ENCODE measurements at regions not wholly inside any gene's neighbourhood (a gene's known extent, or its start where the extent isn't known, plus 50 kb on each side); places are given as distances from the start of the nearest gene placed in this dataset.
"Not testable (repeated sequence)": the region's sequence is repeated elsewhere in the genome, so short reads cannot be mapped to it uniquely, and the experiment has no call there.

DNA sequence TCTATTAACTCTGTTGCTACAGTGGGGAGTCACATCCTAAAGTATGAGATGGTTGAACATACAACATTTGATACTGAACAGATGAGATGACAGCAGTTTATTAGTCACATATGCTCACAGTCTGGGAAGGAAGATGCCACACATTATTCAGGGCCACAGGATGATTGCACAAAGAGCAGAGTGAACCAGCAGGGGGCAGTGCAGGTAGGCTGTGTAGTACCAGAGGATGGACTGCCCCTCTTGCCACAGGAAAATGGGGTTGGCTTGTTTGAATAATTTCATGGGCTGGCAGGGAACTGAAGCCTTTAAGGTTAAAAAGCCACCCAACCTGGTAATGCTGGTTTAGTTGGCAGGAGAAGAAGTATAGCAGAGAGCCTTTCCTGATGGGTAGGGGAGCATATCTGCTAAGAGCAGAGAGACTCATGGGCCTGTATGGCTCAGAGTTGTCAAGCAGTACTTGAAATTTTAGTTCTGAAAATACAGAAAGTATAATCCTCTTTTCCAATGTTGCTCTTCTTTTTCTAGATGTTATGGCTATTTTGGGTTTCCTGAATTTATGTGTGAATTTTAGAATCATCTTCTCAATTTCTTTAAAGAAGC lies 180.4 kb upstream of the B3GAT1 start:
- peak in 1 of 2 donors; percentile 34 for DNase-seq
- H3K4me3 ChIP-seq (ENCODE audit: low read length in 2 of 2), result no peak overlapping the region
- H3K9me3 ChIP-seq (ENCODE audit: control insufficient read depth, low read length), result peaks cover 2% of the 10 kb centered on the region
- no peaks in the 10 kb centered on the region for H3K27me3 ChIP-seq (ENCODE audit: control insufficient read depth in 1 of 2, insufficient read depth in 2 of 2, low read length in 1 of 2)
- H3K27ac ChIP-seq (ENCODE audit: low read depth in 1 of 2, low read length in 2 of 2), result no peak overlapping the region
- intact Hi-C loops (cut with DNase I), result no loop called here
- no peaks in the 10 kb centered on the region for H3K36me3 ChIP-seq (ENCODE audit: control insufficient read depth in 1 of 2, insufficient read depth in 2 of 2, low read length in 1 of 2)
- H3K4me1 ChIP-seq (ENCODE audit: control insufficient read depth in 1 of 2, insufficient read depth in 2 of 2, low read length in 2 of 2), result no peaks in the 10 kb centered on the region
- ATAC-seq (ENCODE audit: low FRiP score), result no peak

- Histone ChIP-seq H3K36me3 (ENCODE audit: control insufficient read depth in 1 of 2, insufficient read depth in 2 of 2, low read length in 1 of 2) (no peaks in the 10 kb centered on the region), H3K4me1 (ENCODE audit: control insufficient read depth in 1 of 2, insufficient read depth in 2 of 2, low read length in 2 of 2) (no peaks in the 10 kb centered on the region), H3K9me3 (ENCODE audit: control insufficient read depth, low read length) (peaks cover 2% of the 10 kb centered on the region), H3K27me3 (ENCODE audit: control insufficient read depth in 1 of 2, insufficient read depth in 2 of 2, low read length in 1 of 2) (no peaks in the 10 kb centered on the region), H3K27ac (ENCODE audit: low read depth in 1 of 2, low read length in 2 of 2) (no peak overlapping the region), H3K4me3 (ENCODE audit: low read length in 2 of 2) (no peak overlapping the region)
- intact Hi-C loops (cut with DNase I), result no loop called here
- 57 to 60% methylated on average over 3 of the region's 3 CpGs for WGBS, 2 donors
- DNase-seq (no peak), ATAC-seq (ENCODE audit: low FRiP score) (no peak)
These were observed 179.3 kb upstream of the B3GAT1 start for GRCh38 chr11:134591338-134591737.

DNA sequence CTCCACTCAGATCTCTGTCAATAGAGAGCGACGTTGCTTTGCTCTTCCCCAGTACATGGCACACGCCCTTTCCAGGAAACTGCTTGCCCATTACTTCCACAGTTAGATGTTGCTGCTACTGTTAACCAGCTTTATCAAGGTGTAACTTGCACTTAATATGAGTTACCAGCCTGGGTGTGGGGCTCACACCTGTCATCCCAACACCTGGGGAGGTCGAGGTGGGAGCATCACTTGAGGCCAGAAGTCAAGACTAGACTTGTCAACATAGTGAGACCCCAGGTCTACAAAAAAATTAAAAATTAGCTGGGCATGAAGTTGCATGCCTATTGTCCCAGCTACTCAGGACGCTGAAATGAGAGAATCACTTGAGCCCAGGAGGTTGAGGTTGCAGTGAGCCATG lies 177.1 kb upstream of the B3GAT1 start:
- Histone ChIP-seq H3K27me3 (ENCODE audit: control insufficient read depth in 1 of 2, insufficient read depth in 2 of 2, low read length in 1 of 2) (no peaks in the 10 kb centered on the region), H3K9me3 (ENCODE audit: control insufficient read depth, low read length) (peaks cover 2% of the 10 kb centered on the region), H3K4me3 (ENCODE audit: low read length in 2 of 2) (no peak overlapping the region), H3K4me1 (ENCODE audit: control insufficient read depth in 1 of 2, insufficient read depth in 2 of 2, low read length in 2 of 2) (no peaks in the 10 kb centered on the region), H3K27ac (ENCODE audit: low read depth in 1 of 2, low read length in 2 of 2) (no peak overlapping the region), H3K36me3 (ENCODE audit: control insufficient read depth in 1 of 2, insufficient read depth in 2 of 2, low read length in 1 of 2) (no peaks in the 10 kb centered on the region)
- WGBS, 2 donors, result 67 to 75% methylated on average over 5 of the region's 5 CpGs
- no peak for ATAC-seq (ENCODE audit: low FRiP score)
- intact Hi-C loops (cut with DNase I), result no loop called here
- DNase-seq, result no peak

- H3K27ac ChIP-seq (ENCODE audit: low read depth in 1 of 2, low read length in 2 of 2); H3K9me3 ChIP-seq (ENCODE audit: control insufficient read depth, low read length); H3K36me3 ChIP-seq (ENCODE audit: control insufficient read depth in 1 of 2, insufficient read depth in 2 of 2, low read length in 1 of 2); ATAC-seq (ENCODE audit: low FRiP score); H3K27me3 ChIP-seq (ENCODE audit: control insufficient read depth in 1 of 2, insufficient read depth in 2 of 2, low read length in 1 of 2); H3K4me3 ChIP-seq (ENCODE audit: low read length in 2 of 2); H3K4me1 ChIP-seq (ENCODE audit: control insufficient read depth in 1 of 2, insufficient read depth in 2 of 2, low read length in 2 of 2); intact Hi-C loops (cut with DNase I); DNase-seq: not testable (repeated sequence)
- WGBS, 2 donors, result 78 to 85% methylated on average over 20 of the region's 20 CpGs
These were observed 176.5 kb upstream of the B3GAT1 start for GRCh38 chr11:134588460-134589110.

DNA sequence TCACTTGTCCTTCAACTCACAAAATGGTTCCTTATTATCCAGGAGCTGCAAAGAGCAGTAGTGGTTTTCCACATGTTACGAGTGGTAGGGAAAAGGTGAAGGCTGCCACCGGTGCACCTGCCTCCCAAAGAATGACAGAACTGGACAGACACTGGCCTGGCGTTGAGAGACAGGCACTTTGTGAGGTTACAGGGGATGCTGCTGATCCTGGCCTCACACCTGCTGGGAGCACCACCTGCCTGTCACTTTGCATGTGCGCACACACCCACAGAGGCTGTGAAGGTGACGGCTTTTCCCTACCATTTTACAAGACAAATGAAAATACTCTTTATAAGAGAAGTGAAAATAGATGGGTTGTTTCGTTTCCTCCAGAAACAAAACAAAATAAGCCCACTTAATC lies 175.3 kb upstream of the B3GAT1 start:
- intact Hi-C loops (cut with DNase I), result no loop called here
- no peak overlapping the region for H3K27ac ChIP-seq (ENCODE audit: low read depth in 1 of 2, low read length in 2 of 2)
- ATAC-seq (ENCODE audit: low FRiP score) (no peak), DNase-seq (peak in 1 of 2 donors; percentile 12)
- no peak overlapping the region for H3K4me3 ChIP-seq (ENCODE audit: low read length in 2 of 2)
- no peaks in the 10 kb centered on the region for H3K36me3 ChIP-seq (ENCODE audit: control insufficient read depth in 1 of 2, insufficient read depth in 2 of 2, low read length in 1 of 2)
- WGBS, 2 donors, result 71 to 72% methylated on average over 6 of the region's 6 CpGs
- peaks cover under 1% of the 10 kb centered on the region for H3K9me3 ChIP-seq (ENCODE audit: control insufficient read depth, low read length)
- H3K27me3 ChIP-seq (ENCODE audit: control insufficient read depth in 1 of 2, insufficient read depth in 2 of 2, low read length in 1 of 2), result no peaks in the 10 kb centered on the region
- H3K4me1 ChIP-seq (ENCODE audit: control insufficient read depth in 1 of 2, insufficient read depth in 2 of 2, low read length in 2 of 2), result no peaks in the 10 kb centered on the region

DNA sequence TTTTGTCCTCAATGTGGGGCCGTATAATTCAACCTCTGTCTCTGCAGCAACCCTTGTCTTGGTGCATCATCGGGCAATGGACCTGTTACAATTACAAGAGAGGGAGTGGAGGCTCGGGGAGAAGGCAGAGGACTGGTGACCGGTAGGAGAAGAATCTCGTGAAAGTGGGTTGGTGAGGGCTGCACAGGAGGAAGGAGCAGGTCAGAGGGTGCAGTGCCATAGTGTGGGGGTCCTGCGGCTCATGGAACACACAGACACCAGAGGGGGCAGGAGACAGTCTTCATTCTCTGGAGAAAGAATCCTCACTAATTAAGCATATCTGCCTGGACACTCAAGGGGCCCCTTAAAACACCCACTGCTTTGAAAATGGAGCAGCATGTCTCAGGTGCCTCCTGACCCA lies 174.7 kb upstream of the B3GAT1 start:
- no peaks in the 10 kb centered on the region for H3K27me3 ChIP-seq (ENCODE audit: control insufficient read depth in 1 of 2, insufficient read depth in 2 of 2, low read length in 1 of 2)
- H3K4me1 ChIP-seq (ENCODE audit: control insufficient read depth in 1 of 2, insufficient read depth in 2 of 2, low read length in 2 of 2), result no peaks in the 10 kb centered on the region
- intact Hi-C loops (cut with DNase I), result no loop called here
- WGBS, 2 donors, result 81 to 87% methylated on average over 6 of the region's 6 CpGs
- no peak overlapping the region for H3K27ac ChIP-seq (ENCODE audit: low read depth in 1 of 2, low read length in 2 of 2)
- H3K4me3 ChIP-seq (ENCODE audit: low read length in 2 of 2), result no peak overlapping the region
- DNase-seq, result peak in 1 of 2 donors; percentile 13
- ATAC-seq (ENCODE audit: low FRiP score), result no peak
- H3K36me3 ChIP-seq (ENCODE audit: control insufficient read depth in 1 of 2, insufficient read depth in 2 of 2, low read length in 1 of 2), result no peaks in the 10 kb centered on the region
- H3K9me3 ChIP-seq (ENCODE audit: control insufficient read depth, low read length), result no peaks in the 10 kb centered on the region

DNA sequence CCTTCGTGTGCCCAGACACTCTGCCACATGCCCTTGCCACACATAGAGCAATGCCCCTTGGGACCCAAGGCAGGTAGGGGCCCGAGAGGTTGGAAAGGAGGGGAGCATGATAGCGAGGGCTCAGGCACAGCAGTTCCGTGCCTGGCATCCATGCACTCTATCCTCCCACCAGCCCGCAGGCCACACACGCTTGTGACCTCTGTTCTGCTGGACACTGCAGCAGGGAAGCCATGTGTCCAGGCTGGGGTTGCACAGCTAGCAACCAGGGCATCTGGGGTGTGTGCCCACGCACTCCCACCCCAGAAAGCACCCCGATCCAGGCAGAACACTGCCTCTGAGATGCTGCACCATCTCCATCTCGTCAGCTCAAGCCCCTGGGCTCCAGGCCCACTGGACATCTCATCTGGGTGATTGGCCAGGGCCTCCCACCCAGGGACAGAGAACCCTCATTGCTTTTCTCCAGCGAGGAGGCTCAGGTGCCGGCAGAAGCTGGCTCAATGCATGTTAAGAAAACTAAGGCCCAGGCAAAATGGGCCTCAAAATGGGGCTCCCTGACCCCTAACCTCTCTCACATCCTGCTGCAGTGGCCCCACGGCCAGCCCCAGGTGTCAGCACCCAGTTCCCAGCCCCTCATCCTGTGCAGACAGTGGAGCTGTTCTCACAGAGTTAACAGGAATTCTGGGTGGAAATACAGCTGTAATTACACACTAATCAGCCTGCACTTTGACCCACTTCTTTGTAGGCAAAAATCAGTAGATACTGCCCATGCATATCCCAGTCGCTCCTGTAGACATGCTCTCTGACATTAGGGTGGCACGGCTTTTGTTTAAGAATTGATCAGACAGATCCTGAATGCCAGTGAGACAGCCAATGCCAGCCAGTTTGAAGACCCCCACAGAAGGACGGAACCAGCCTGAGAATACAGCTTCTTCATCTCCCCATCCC lies 173.9 kb upstream of the B3GAT1 start:
- intact Hi-C loops (cut with DNase I), result no loop called here
- Histone ChIP-seq H3K4me3 (ENCODE audit: low read length in 2 of 2) (no peak overlapping the region), H3K27me3 (ENCODE audit: control insufficient read depth in 1 of 2, insufficient read depth in 2 of 2, low read length in 1 of 2) (no peaks in the 10 kb centered on the region), H3K9me3 (ENCODE audit: control insufficient read depth, low read length) (no peaks in the 10 kb centered on the region), H3K36me3 (ENCODE audit: control insufficient read depth in 1 of 2, insufficient read depth in 2 of 2, low read length in 1 of 2) (no peaks in the 10 kb centered on the region), H3K27ac (ENCODE audit: low read depth in 1 of 2, low read length in 2 of 2) (no peak overlapping the region), H3K4me1 (ENCODE audit: control insufficient read depth in 1 of 2, insufficient read depth in 2 of 2, low read length in 2 of 2) (no peaks in the 10 kb centered on the region)
- peak in 1 of 2 donors; percentile 44 for DNase-seq
- no peak for ATAC-seq (ENCODE audit: low FRiP score)
- WGBS, 2 donors, result 82 to 85% methylated on average over 15 of the region's 15 CpGs

DNA sequence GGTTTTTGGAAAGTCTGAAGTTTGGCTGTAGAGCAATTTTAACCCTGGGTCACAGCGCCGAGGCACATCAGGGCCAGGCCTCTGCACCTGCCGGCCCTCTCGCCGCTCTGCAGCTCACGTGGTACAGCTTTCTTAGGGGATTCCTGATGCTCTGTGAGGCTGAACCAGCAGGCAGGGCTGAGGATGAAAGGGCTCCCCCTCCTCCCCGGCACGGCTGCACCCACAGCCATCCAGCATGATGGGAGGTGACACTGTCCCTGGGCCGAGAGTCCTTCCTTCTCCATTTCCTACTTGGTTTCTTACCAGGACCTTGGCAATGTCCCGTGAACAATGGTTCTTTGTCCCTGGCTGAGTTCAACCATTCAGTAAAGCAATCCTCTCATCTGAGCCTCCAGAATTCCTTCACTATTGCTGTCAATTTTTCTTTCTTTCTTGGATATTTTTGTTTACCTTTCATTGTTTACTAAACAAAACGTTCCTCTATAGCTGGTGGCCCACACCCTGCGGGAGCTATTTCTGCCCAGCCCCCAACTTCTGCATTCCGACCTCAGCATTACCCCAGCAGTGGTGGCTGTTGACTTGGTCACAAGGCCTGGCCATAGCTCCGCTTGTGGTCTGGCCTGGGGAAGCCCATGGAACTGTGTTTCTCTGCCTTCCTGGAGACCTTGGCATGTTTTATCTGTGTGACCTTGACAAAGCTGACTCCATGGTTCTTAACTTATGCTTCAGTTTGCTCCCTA lies 172.8 kb upstream of the B3GAT1 start:
- intact Hi-C loops (cut with DNase I), result no loop called here
- Histone ChIP-seq H3K27ac (ENCODE audit: low read depth in 1 of 2, low read length in 2 of 2) (no peak overlapping the region), H3K4me3 (ENCODE audit: low read length in 2 of 2) (no peak overlapping the region)

More for the DNA sequence above, 172.8 kb upstream of the B3GAT1 start:
- DNase-seq (peak in 1 of 2 donors; percentile 44), ATAC-seq (ENCODE audit: low FRiP score) (no peak)
- H3K27me3 ChIP-seq (ENCODE audit: control insufficient read depth in 1 of 2, insufficient read depth in 2 of 2, low read length in 1 of 2), result no peaks in the 10 kb centered on the region
- no peaks in the 10 kb centered on the region for H3K9me3 ChIP-seq (ENCODE audit: control insufficient read depth, low read length)
- H3K4me1 ChIP-seq (ENCODE audit: control insufficient read depth in 1 of 2, insufficient read depth in 2 of 2, low read length in 2 of 2), result no peaks in the 10 kb centered on the region
- no peaks in the 10 kb centered on the region for H3K36me3 ChIP-seq (ENCODE audit: control insufficient read depth in 1 of 2, insufficient read depth in 2 of 2, low read length in 1 of 2)
- WGBS, 2 donors, result 69 to 72% methylated on average over 14 of the region's 14 CpGs

All from aorta (tissue), 5 donors.